HCT116 (cell line): ENCODE measurements at regions not wholly inside any gene's neighbourhood (a gene's known extent, or its start where the extent isn't known, plus 50 kb on each side); places are given as distances from the start of the nearest gene placed in this dataset.
A peak's percentile ranks its signal among the peaks of the same experiment; 100 is the strongest.

Experiments used
- ATAC-seq: fragments of 200-7000 bp; cut with Tn5 transposase; 2 replicates; pipeline ENCODE4 v1.9.1; 2020; ENCODE audit warnings: mild to moderate bottlenecking, moderate library complexity
- BruUV-seq: library from RNA; stranded (reverse); fragments of 400-500 nt; replicated peaks from 2 replicates; lab custom pipeline; 2021; lab: Mats Ljungman, UMichigan
- CTCF ChIA-PET: fragments of 300-600 bp; sonication (Branson Sonifier 250); formaldehyde crosslinking; loops from one replicate; lab custom pipeline; 2021; ENCODE audit warnings: antibody characterized with exemption; lab: Charles Lee
- POLR2A ChIA-PET: fragments of 300-600, 350-600 bp; sonication (Branson Sonifier 250); formaldehyde crosslinking; loops from one replicate; lab custom pipeline; 2021; ENCODE audit warnings: antibody characterized with exemption; lab: Charles Lee
- RAD21 ChIA-PET, 2 experiments: fragments of 300-600 bp; sonication (Branson Sonifier 250); formaldehyde crosslinking; loops; one replicate each; lab custom pipeline; 2023; ENCODE audit warnings: low total read pairs in 2 of 2; ENCODE audit not compliant: uncharacterized antibody in 2 of 2, unreplicated experiment in 2 of 2, low non-redundant PET in 1 of 2; lab: Charles Lee
- DNase-seq: peaks from one replicate; pipeline ENCODE4 v3.0.0-alpha.2; 2010; ENCODE audit warnings: low read depth, low spot score
- H2AFZ ChIP-seq: fragments of 200-600 bp; shearing (Covaris generic), sonication (generic); 2 replicates; pipeline ENCODE4 v1.6.1; 2017; ENCODE audit warnings: low read depth, mixed run types, mixed read lengths, antibody characterized with exemption, low read length; ENCODE audit not compliant: poor library complexity, severe bottlenecking
- H3K27ac ChIP-seq: 2 replicates; pipeline ENCODE4 v1.5.1; 2012; ENCODE audit warnings: low read depth, low read length
- H3K27me3 ChIP-seq: fragments of 200-600 bp; sonication (generic); 2 replicates; pipeline ENCODE4 v1.6.1; 2016; ENCODE audit warnings: mixed run types, low read length, mixed read lengths; ENCODE audit not compliant: insufficient read depth
- H3K36me3 ChIP-seq, 2 experiments: fragments of 200-500 bp in 1 of 2; fragments of 200-600 bp in 1 of 2; sonication (Bioruptor generic) in 1 of 2; sonication (generic) in 1 of 2; 2 replicates each; pipeline versions ENCODE4 v1.5.1 to v1.6.1; 2014 to 2016; ENCODE audit warnings: low read length in 2 of 2, inconsistent platforms in 1 of 2, mixed read lengths in 1 of 2, mixed run types in 1 of 2; ENCODE audit not compliant: insufficient read depth in 2 of 2, control insufficient read depth in 1 of 2
- H3K4me1 ChIP-seq, 2 experiments: fragments of 200-600 bp in 1 of 2; sonication (generic) in 1 of 2; 2 replicates each; pipeline versions ENCODE4 v1.5.1 to v1.6.1; 2012 to 2017; ENCODE audit warnings: low read length in 2 of 2, inconsistent platforms in 1 of 2, mild to moderate bottlenecking in 1 of 2, mixed read lengths in 1 of 2, mixed run types in 1 of 2, moderate library complexity in 1 of 2; ENCODE audit not compliant: insufficient read depth in 2 of 2, control insufficient read depth in 1 of 2
- H3K4me2 ChIP-seq: fragments of 200-600 bp; sonication (generic); 2 replicates; pipeline ENCODE4 v1.6.1; 2017; ENCODE audit warnings: mixed run types, low read length, mixed read lengths
- H3K4me3 ChIP-seq, 2 experiments: fragments of 200-600 bp in 1 of 2; sonication (generic) in 1 of 2; replicated peaks in 1 of 2; 2 replicates each; pipeline ENCODE4 v1.5.1; 2011 to 2016; ENCODE audit warnings: low read length in 2 of 2, control low read depth in 1 of 2, low read depth in 1 of 2, mild to moderate bottlenecking in 1 of 2, mixed read lengths in 1 of 2, mixed run types in 1 of 2
- H3K79me2 ChIP-seq: fragments of 200-600 bp; sonication (generic); 2 replicates; pipeline ENCODE4 v1.6.1; 2017; ENCODE audit warnings: mild to moderate bottlenecking, mixed run types, low read length, moderate library complexity, mixed read lengths; ENCODE audit not compliant: insufficient read depth
- H3K9ac ChIP-seq: fragments of 200-600 bp; sonication (generic); 2 replicates; pipeline ENCODE4 v1.6.1; 2016; ENCODE audit warnings: low read length, mixed read lengths
- H3K9me2 ChIP-seq: fragments of 200-600 bp; sonication (generic), shearing (Covaris generic); 2 replicates; pipeline ENCODE4 v1.6.1; 2017; ENCODE audit warnings: mixed run types, mild to moderate bottlenecking, moderate library complexity; ENCODE audit not compliant: insufficient read depth
- H3K9me3 ChIP-seq, 2 experiments: fragments of 200-500 bp in 1 of 2; fragments of 200-600 bp in 1 of 2; sonication (Bioruptor generic) in 1 of 2; sonication (generic) in 1 of 2; 2 replicates each; pipeline ENCODE4 v1.6.1; 2014 to 2017; ENCODE audit warnings: low read length in 2 of 2, mixed read lengths in 2 of 2, inconsistent platforms in 1 of 2, low read depth in 1 of 2, mild to moderate bottlenecking in 1 of 2, mixed run types in 1 of 2, moderate library complexity in 1 of 2; ENCODE audit not compliant: control insufficient read depth in 1 of 2, insufficient read depth in 1 of 2
- H4K20me1 ChIP-seq: fragments of 200-600 bp; sonication (generic), shearing (Covaris generic); 2 replicates; pipeline ENCODE4 v1.6.1; 2017; ENCODE audit warnings: mixed run types, mild to moderate bottlenecking, moderate library complexity; ENCODE audit not compliant: insufficient read depth
- CBX3 ChIP-seq: IDR thresholded peaks from 2 replicates; pipeline ENCODE4 v1.6.1; 2012; ENCODE audit warnings: low read depth
- EGR1 ChIP-seq: IDR thresholded peaks from 2 replicates; pipeline ENCODE4 v1.6.1; 2012; ENCODE audit warnings: low read depth
- FOSL1 ChIP-seq: IDR thresholded peaks from 2 replicates; pipeline ENCODE4 v1.6.1; 2012; ENCODE audit warnings: low read depth
- JUND ChIP-seq: IDR thresholded peaks from 2 replicates; pipeline ENCODE4 v1.6.1; 2012
- MAX ChIP-seq: IDR thresholded peaks from 2 replicates; pipeline ENCODE4 v1.6.1; 2012
- SRF ChIP-seq: IDR thresholded peaks from 2 replicates; pipeline ENCODE4 v1.6.1; 2012; ENCODE audit warnings: low read depth
- ZFX ChIP-seq: fragments of 450-650 bp; IDR thresholded peaks from 2 replicates; pipeline ENCODE4 v1.6.1; 2017
- ZNF274 ChIP-seq: fragments of 200-500 bp; sonication (Bioruptor generic); IDR thresholded peaks from 2 replicates; pipeline ENCODE4 v1.6.1; 2014; ENCODE audit warnings: mild to moderate bottlenecking, low read depth, low read length, inconsistent platforms
- intact Hi-C: fragments of 100-400 bp; cut with micrococcal nuclease; formaldehyde crosslinking; loops from 2 replicates; pipeline ENCODE4 v1.10.0; 2022

DNA sequence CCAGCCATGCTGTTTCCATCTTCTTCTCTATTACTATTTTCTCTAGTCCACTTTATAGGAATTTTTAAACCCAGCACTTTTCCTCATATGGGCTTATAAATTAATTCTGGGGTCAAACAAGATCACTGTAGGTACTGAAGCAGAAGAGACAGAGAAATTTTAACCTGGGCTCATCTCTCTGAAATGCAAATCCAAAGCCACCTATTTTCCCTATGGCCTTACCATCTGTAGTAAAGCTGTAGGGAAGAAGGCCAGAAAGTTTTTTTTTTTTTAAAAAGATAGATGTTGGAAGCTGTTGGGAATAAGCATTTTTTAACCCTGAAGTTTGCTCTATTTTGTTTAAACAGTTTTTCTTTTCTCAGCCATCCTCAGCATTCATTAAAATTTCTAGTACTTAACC is 367.4 kb downstream of the CD109 start:
- CTCF ChIA-PET: no interaction called here
- BruUV-seq: no TSS peak
- POLR2A ChIA-PET: no interaction called here
- Histone ChIP-seq H3K4me3 (no peak overlapping the region), H3K27me3 (no peaks in the 10 kb centered on the region), H3K4me2 (no peak overlapping the region), H2AFZ (peak overlapping the region; percentile 17), H3K79me2 (no peaks in the 10 kb centered on the region)
- RAD21 ChIA-PET: no interaction called here
- TF ChIP-seq ZFX: no peak
- TF ChIP-seq, all 23 proteins: peak for 0
- DNase-seq (no peak), ATAC-seq (no peak)
- no peaks in the 10 kb centered on the region for H4K20me1 ChIP-seq
- no peaks in the 10 kb centered on the region for H3K9me2 ChIP-seq
- H3K9me3 ChIP-seq: no peaks in the 10 kb centered on the region
- intact Hi-C loops: no loop called here
- H3K36me3 ChIP-seq: no peaks in the 10 kb centered on the region
- no peak overlapping the region for H3K9ac ChIP-seq
- no peak overlapping the region for H3K27ac ChIP-seq
- no peaks in the 10 kb centered on the region for H3K4me1 ChIP-seq

DNA sequence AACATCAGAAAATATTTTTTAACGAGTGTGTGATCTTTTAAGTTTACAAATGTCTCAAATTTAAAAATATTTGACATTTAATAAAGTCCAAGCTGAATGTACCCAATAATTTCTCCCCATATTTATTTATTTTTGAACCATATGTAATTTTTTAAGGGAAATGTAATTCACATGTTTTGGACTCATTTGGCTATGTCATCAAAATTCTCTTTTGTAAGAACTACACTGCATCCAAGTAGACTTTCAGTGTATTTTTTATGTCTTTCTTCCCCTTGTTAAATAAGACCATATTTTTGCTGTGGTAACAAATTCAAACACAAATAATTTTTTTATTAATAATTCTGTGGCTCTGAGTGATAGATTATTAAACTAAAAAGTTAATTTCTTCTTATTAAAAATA is 365.2 kb downstream of the CD109 start:
- intact Hi-C loops: no loop called here

More for the DNA sequence above, 365.2 kb downstream of the CD109 start:
- H3K27ac ChIP-seq: no peak overlapping the region
- H3K4me3 ChIP-seq: no peak overlapping the region
- TF ChIP-seq ZNF274 (no peak), JUND (no peak), FOSL1 (no peak), CBX3 (no peak), SRF (no peak), MAX (no peak), EGR1 (no peak), ZFX (no peak)
- TF ChIP-seq, all 23 proteins: peak for 0
- Histone ChIP-seq H3K27me3 (no peaks in the 10 kb centered on the region), H2AFZ (no peak overlapping the region), H3K36me3 (no peaks in the 10 kb centered on the region), H4K20me1 (no peaks in the 10 kb centered on the region), H3K9me2 (no peaks in the 10 kb centered on the region), H3K9ac (no peak overlapping the region), H3K79me2 (no peaks in the 10 kb centered on the region), H3K4me1 (no peaks in the 10 kb centered on the region), H3K4me2 (no peak overlapping the region), H3K9me3 (no peaks in the 10 kb centered on the region)
- ChIA-PET RAD21 (no interaction called here), POLR2A (no interaction called here), CTCF (no interaction called here)
- ATAC-seq: no peak
- no TSS peak for BruUV-seq
- DNase-seq: no peak
